Endothelial cell of umbilical vein (primary cell): ENCODE measurements at regions not wholly inside any gene's neighbourhood (a gene's known extent, or its start where the extent isn't known, plus 50 kb on each side); places are given as distances from the start of the nearest gene placed in this dataset.

Experiments
- BruUV-seq: library from RNA; stranded (reverse); fragments of 400-500 nt; replicated peaks from 2 replicates; lab custom pipeline; 2021; lab: Mats Ljungman, UMichigan
- CTCF ChIA-PET: fragments of 300-600, 350-600 bp; sonication (Branson Sonifier 250); formaldehyde crosslinking; loops from one replicate; lab custom pipeline; 2021; ENCODE audit warnings: antibody characterized with exemption, inconsistent platforms; lab: Charles Lee
- POLR2A ChIA-PET: fragments of 300-600, 350-600 bp; sonication (Branson Sonifier 250); formaldehyde crosslinking; loops from one replicate; lab custom pipeline; 2021; ENCODE audit warnings: antibody characterized with exemption, inconsistent platforms; lab: Charles Lee
- DNase-seq: peaks from one replicate; pipeline ENCODE4 v3.0.0-alpha.2; 2011; ENCODE audit warnings: low read depth, low spot score
- FAIRE-seq: peaks from 2 replicates; lab custom pipeline; 2011; peaks lifted over from hg19 to GRCh38; lab: Jason Lieb, UNC
- H2AFZ ChIP-seq: 2 replicates; pipeline ENCODE4 v1.6.0; 2012; ENCODE audit warnings: low read depth, low read length, control low read depth, inconsistent platforms
- H3K27ac ChIP-seq: 2 replicates; pipeline ENCODE4 v1.5.1; 2011; ENCODE audit warnings: low read depth, mild to moderate bottlenecking, control low read depth, low read length, moderate library complexity; ENCODE audit not compliant: insufficient read depth
- H3K27me3 ChIP-seq, 2 experiments: 2 replicates each; pipeline versions ENCODE4 v1.6.0 to v1.6.1; 2011; ENCODE audit warnings: low read length in 2 of 2, mixed read lengths in 1 of 2; ENCODE audit not compliant: control insufficient read depth in 2 of 2, insufficient read depth in 2 of 2
- H3K36me3 ChIP-seq, 2 experiments: 2 replicates in 1 of 2; 3 replicates in 1 of 2; pipeline ENCODE4 v1.5.1; 2011; ENCODE audit warnings: low read length in 2 of 2, mild to moderate bottlenecking in 1 of 2, moderate library complexity in 1 of 2; ENCODE audit not compliant: control insufficient read depth in 2 of 2, insufficient read depth in 2 of 2; ENCODE audit errors: extremely low read depth in 1 of 2
- H3K4me1 ChIP-seq: 3 replicates; pipeline ENCODE4 v1.5.1; 2011; ENCODE audit warnings: mild to moderate bottlenecking, low read length; ENCODE audit not compliant: control insufficient read depth, insufficient read depth; ENCODE audit errors: extremely low read depth
- H3K4me2 ChIP-seq: 2 replicates; pipeline ENCODE4 v1.6.1; 2011; ENCODE audit warnings: low read length, control low read depth, mixed read lengths; ENCODE audit not compliant: insufficient read depth
- H3K4me3 ChIP-seq, 3 experiments: fragments of 200-600 bp in 1 of 3; sonication (generic), shearing (Covaris generic) in 1 of 3; replicated peaks in 1 of 3; 2 replicates each; pipeline ENCODE4 v1.5.1; 2011 to 2016; ENCODE audit warnings: control low read depth in 3 of 3, low read length in 3 of 3, mild to moderate bottlenecking in 2 of 3, inconsistent platforms in 1 of 3, low read depth in 1 of 3, moderate library complexity in 1 of 3; ENCODE audit not compliant: insufficient read depth in 1 of 3
- H3K79me2 ChIP-seq: 2 replicates; pipeline ENCODE4 v1.6.0; 2012; ENCODE audit warnings: low read length, inconsistent platforms; ENCODE audit not compliant: control insufficient read depth, insufficient read depth
- H3K9ac ChIP-seq: replicated peaks from 2 replicates; pipeline ENCODE3; 2011; ENCODE audit warnings: low read length, control low read depth; ENCODE audit not compliant: insufficient read depth; ENCODE audit errors: extremely low read depth
- H3K9me1 ChIP-seq: replicated peaks from 3 replicates; pipeline ENCODE4 v1.6.0; 2011; ENCODE audit warnings: mild to moderate bottlenecking, low read length; ENCODE audit not compliant: control insufficient read depth, insufficient read depth; ENCODE audit errors: extremely low read depth
- H3K9me3 ChIP-seq: replicated peaks from 2 replicates; pipeline ENCODE4 v1.5.1; 2012; ENCODE audit warnings: low read length, inconsistent platforms; ENCODE audit not compliant: control insufficient read depth, insufficient read depth
- H4K20me1 ChIP-seq: replicated peaks from 2 replicates; pipeline ENCODE3; 2011; ENCODE audit warnings: mild to moderate bottlenecking, low read length; ENCODE audit not compliant: control insufficient read depth, insufficient read depth; ENCODE audit errors: extremely low read depth
- CTCF ChIP-seq, 2 donors: IDR thresholded peaks; 1 replicate in 1 of 2; 2 replicates in 1 of 2; pipeline ENCODE4 v1.5.1; 2011; ENCODE audit warnings: low read length in 2 of 2, mild to moderate bottlenecking in 2 of 2, moderate library complexity in 2 of 2, control low read depth in 1 of 2, inconsistent platforms in 1 of 2, low read depth in 1 of 2; ENCODE audit not compliant: insufficient read depth in 1 of 2; ENCODE audit errors: extremely low read depth in 1 of 2
- EZH2 ChIP-seq: IDR thresholded peaks from 2 replicates; pipeline ENCODE4 v1.6.1; 2012; ENCODE audit warnings: borderline replicate concordance, low read depth, mild to moderate bottlenecking, moderate library complexity, low read length, inconsistent platforms; ENCODE audit not compliant: severe bottlenecking
- FOS ChIP-seq: IDR thresholded peaks from 2 replicates; pipeline ENCODE4 v1.6.1; 2011; ENCODE audit warnings: mild to moderate bottlenecking, low read length, moderate library complexity, borderline replicate concordance; ENCODE audit not compliant: insufficient read depth
- GATA2 ChIP-seq: IDR thresholded peaks from 2 replicates; pipeline ENCODE4 v1.7.0; 2011; ENCODE audit warnings: low read depth, mild to moderate bottlenecking, moderate library complexity, mixed read lengths, low read length; ENCODE audit not compliant: insufficient read length, insufficient read depth
- JUN ChIP-seq: IDR thresholded peaks from 2 replicates; pipeline ENCODE4 v1.6.1; 2011; ENCODE audit warnings: borderline replicate concordance, low read depth; ENCODE audit not compliant: insufficient read length, insufficient read depth
- MYC ChIP-seq: IDR thresholded peaks from one replicate; pipeline ENCODE4 v1.6.1; 2011; ENCODE audit warnings: mild to moderate bottlenecking, low read depth, low read length
- POLR2A ChIP-seq: IDR thresholded peaks from 2 replicates; pipeline ENCODE4 v1.6.1; 2012; ENCODE audit warnings: low read depth, mild to moderate bottlenecking, control low read depth, low read length
- POLR2AphosphoS5 ChIP-seq: IDR thresholded peaks from 2 replicates; pipeline ENCODE4 v1.6.1; 2012; ENCODE audit warnings: low read depth, mild to moderate bottlenecking, control low read depth, low read length, moderate library complexity; ENCODE audit not compliant: insufficient read depth
- dilution Hi-C: fragments of 300-500 bp; cut with MboI; formaldehyde crosslinking; loops from one replicate; pipeline ENCODE4 v1.15.0; 2019; ENCODE audit warnings: low sequenced_read_pairs; ENCODE audit not compliant: extremely low pct_ligation_motif_present
- intact Hi-C: fragments of 100-400 bp; cut with micrococcal nuclease; formaldehyde crosslinking; loops from one replicate; pipeline ENCODE4 v1.10.0; 2022
- TF ChIP-seq, protein P1 (sequence below): IDR thresholded peaks from 2 replicates; pipeline ENCODE4 v1.6.1; 2011; ENCODE audit not compliant: insufficient read depth, insufficient read length

- Histone ChIP-seq H3K27me3 (peaks cover 2 to 5% of the 10 kb centered on the region in 2 experiments), H3K9ac (no peak overlapping the region), H3K4me2 (no peak overlapping the region), H3K36me3 (no peaks in the 10 kb centered on the region), H3K79me2 (no peaks in the 10 kb centered on the region), H2AFZ (no peak overlapping the region), H3K27ac (no peak overlapping the region), H3K9me3 (no peaks in the 10 kb centered on the region), H4K20me1 (no peaks in the 10 kb centered on the region), H3K4me3 (no peak overlapping the region), H3K4me1 (no peaks in the 10 kb centered on the region), H3K9me1 (no peaks in the 10 kb centered on the region)
- DNase-seq (no peak), FAIRE-seq (no peak)
- dilution Hi-C loops (no loop called here), intact Hi-C loops (no loop called here)
- CTCF ChIA-PET, result interaction anchor here (1.0 to 1.7 kb wide), 3 partner anchors 9 to 70 kb away, joined by 3 to 5 read pairs (median 3); no protein-coding TSS in a partner anchor
- POLR2A ChIA-PET, result no interaction called here
- no TSS peak for BruUV-seq
- TF ChIP-seq POLR2A (no peak), FOS (no peak), CTCF (IDR thresholded peaks at IDR 0.05; ENCODE audit: extremely low read depth in 1 of 2, insufficient read depth in 1 of 2, low read depth in 1 of 2, low read length in 2 of 2) (no peak), GATA2 (no peak), POLR2AphosphoS5 (no peak), EZH2 (no peak), MYC (no peak), JUN (no peak)
- TF ChIP-seq, protein P1, sequence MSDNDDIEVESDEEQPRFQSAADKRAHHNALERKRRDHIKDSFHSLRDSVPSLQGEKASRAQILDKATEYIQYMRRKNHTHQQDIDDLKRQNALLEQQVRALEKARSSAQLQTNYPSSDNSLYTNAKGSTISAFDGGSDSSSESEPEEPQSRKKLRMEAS, result no peak
These were observed 389.8 kb upstream of the AZI2 start for GRCh38 chr3:28738425-28738824.
